Large intestine (tissue), 3 donors: ENCODE measurements at regions not wholly inside any gene's neighbourhood (a gene's known extent, or its start where the extent isn't known, plus 50 kb on each side); places are given as distances from the start of the nearest gene placed in this dataset.

Experiments
- DNase-seq, 2 donors: peaks; one replicate each; pipeline versions ENCODE4 v3.0.0 to v3.0.0-alpha.2; 2013
- H3K27ac ChIP-seq: one replicate; pipeline ENCODE4 v1.5.1; 2013; ENCODE audit warnings: low read length
- H3K27me3 ChIP-seq: 2 replicates; pipeline ENCODE4 v1.6.1; 2013; ENCODE audit warnings: low read length; ENCODE audit not compliant: control insufficient read depth, insufficient read depth
- H3K36me3 ChIP-seq: 2 replicates; pipeline ENCODE4 v1.6.1; 2013; ENCODE audit warnings: low read length; ENCODE audit not compliant: control insufficient read depth, insufficient read depth
- H3K4me1 ChIP-seq: one replicate; pipeline ENCODE4 v1.6.1; 2013; ENCODE audit warnings: low read length; ENCODE audit not compliant: control insufficient read depth, insufficient read depth
- H3K4me3 ChIP-seq: one replicate; pipeline ENCODE4 v1.5.1; 2013; ENCODE audit warnings: low read length
- H3K9me3 ChIP-seq: one replicate; pipeline ENCODE4 v1.6.1; 2013; ENCODE audit warnings: mild to moderate bottlenecking, low read depth, low read length, moderate library complexity; ENCODE audit not compliant: control insufficient read depth
- WGBS: methylation state at CpG from one replicate; pipeline ENCODE4 v1.1.5; 2013; ENCODE audit warnings: low lambda C conversion rate; ENCODE audit not compliant: insufficient coverage; 5-methylcytosine and 5-hydroxymethylcytosine counted together

DNA sequence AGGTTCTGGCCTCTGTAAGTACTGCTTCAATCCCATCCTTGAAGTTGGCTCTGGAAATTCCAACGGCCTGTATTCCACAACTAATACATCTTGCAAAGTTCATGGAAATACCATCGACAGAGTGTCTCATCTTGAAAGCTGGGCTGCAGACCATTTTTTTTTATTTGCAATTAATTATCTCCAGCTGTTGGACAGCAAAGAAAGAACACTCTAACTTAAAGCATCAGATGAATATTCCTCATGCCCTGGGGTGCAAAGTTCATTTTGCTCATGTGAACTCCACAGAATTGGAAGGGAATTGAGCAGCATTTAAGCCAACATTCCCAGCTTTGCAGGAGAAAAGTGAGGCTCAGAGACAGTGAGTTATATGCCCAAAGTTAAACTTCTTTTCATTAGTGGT, 96.5 kb upstream of the PIEZO2 start:
- Histone ChIP-seq H3K27ac (no peak overlapping the region), H3K9me3 (peaks cover 3% of the 10 kb centered on the region), H3K4me3 (no peak overlapping the region), H3K36me3 (no peaks in the 10 kb centered on the region), H3K4me1 (peaks cover 15% of the 10 kb centered on the region), H3K27me3 (no peaks in the 10 kb centered on the region)
- DNase-seq = peak; percentile 23 to 56
- WGBS = 80% methylated on average over 1 of the region's 2 CpGs

DNA sequence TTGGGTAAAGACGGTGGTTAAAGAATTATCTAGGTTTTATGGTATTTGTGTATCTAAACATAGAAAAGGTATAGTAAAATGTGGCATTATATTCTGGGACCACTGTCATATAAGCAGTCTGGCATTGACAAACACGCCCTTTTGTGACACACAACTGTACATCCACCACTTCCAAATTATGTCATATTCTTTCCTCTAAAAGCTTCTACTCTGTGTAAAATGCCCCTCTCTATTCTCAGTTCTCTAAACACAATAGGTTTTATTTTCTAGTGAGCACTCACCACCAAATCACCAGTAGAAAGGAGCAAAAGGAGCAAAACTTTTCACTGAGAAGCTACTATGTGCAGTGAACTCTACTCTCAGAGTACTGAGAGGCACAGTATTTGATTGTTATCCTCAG, 88.1 kb upstream of the PIEZO2 start:
- H3K36me3 ChIP-seq = no peaks in the 10 kb centered on the region
- H3K27me3 ChIP-seq = no peaks in the 10 kb centered on the region
- no peaks in the 10 kb centered on the region for H3K9me3 ChIP-seq
- no peak for DNase-seq
- H3K4me3 ChIP-seq = no peak overlapping the region
- no peak overlapping the region for H3K27ac ChIP-seq
- 57% methylated on average over 1 of the region's 2 CpGs for WGBS
- H3K4me1 ChIP-seq = no peaks in the 10 kb centered on the region

DNA sequence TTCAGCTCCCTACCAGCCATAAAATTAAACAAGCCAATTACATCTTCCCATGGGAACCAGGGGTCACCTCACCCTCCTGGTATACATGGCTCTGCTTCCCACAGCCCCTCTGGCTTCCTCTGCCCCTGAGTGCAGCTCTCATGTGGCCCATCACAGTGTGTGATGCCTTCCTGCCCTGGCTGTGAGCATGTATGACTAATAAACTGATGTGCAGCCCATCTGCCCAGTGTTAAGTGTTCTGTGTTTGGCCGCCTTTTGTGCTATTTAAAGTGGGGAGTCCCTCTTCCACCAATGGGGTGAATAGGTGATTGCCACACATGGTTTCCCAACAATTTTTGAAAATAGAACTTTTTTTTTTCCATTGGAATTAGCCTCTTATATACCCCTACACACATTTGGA, 87.7 kb upstream of the PIEZO2 start:
- Histone ChIP-seq H3K27me3 (no peaks in the 10 kb centered on the region), H3K9me3 (no peaks in the 10 kb centered on the region), H3K4me3 (no peak overlapping the region), H3K36me3 (no peaks in the 10 kb centered on the region), H3K27ac (no peak overlapping the region), H3K4me1 (no peaks in the 10 kb centered on the region)
- no CpG with 5 or more reads among the region's 1 CpG for WGBS
- no peak for DNase-seq

DNA sequence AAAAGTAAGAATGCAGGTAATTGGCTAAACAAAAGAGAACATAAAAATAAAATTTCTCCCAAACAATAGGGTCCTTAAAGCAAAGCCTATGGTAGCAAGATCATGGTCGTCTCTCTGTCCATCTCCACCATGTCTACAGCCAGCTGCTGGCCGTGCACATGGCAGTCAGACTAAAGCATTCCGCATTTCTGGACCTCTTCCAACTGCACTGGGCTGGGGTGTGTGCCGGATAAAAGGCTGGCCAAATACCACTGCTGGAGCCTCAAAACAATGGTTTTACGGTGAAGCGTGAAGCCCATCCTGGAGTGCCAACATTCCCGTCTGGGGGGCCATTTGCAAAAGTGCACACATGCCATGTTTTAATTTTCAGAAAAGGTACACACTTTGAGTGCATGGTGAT, 74.8 kb upstream of the PIEZO2 start:
- Histone ChIP-seq H3K27me3 (no peaks in the 10 kb centered on the region), H3K36me3 (no peaks in the 10 kb centered on the region), H3K27ac (no peak overlapping the region), H3K9me3 (no peaks in the 10 kb centered on the region), H3K4me3 (no peak overlapping the region), H3K4me1 (no peaks in the 10 kb centered on the region)
- WGBS = no CpG with 5 or more reads among the region's 7 CpGs
- no peak for DNase-seq

DNA sequence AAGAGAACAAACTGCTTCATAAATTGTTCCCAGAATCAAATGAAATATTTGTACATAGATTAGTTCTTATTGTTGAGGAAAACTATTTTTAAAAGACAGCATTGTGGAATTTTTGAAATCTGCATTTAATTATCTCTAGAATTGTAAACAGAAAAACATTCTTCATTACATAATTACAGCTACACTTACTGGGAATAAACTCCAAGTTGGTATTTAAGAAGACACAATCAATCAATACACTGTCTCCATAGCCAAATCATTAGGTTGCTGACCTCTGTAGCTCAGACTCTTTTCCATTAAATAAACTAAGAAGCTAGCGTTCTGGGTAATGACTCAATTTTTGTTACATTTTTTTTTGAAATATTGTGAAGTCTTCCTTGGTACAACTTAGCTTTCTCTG, 70.2 kb upstream of the PIEZO2 start:
- no CpG with 5 or more reads among the region's 1 CpG for WGBS
- Histone ChIP-seq H3K4me3 (no peak overlapping the region), H3K27ac (no peak overlapping the region), H3K9me3 (no peaks in the 10 kb centered on the region), H3K36me3 (no peaks in the 10 kb centered on the region), H3K27me3 (no peaks in the 10 kb centered on the region), H3K4me1 (no peaks in the 10 kb centered on the region)
- DNase-seq = no peak

DNA sequence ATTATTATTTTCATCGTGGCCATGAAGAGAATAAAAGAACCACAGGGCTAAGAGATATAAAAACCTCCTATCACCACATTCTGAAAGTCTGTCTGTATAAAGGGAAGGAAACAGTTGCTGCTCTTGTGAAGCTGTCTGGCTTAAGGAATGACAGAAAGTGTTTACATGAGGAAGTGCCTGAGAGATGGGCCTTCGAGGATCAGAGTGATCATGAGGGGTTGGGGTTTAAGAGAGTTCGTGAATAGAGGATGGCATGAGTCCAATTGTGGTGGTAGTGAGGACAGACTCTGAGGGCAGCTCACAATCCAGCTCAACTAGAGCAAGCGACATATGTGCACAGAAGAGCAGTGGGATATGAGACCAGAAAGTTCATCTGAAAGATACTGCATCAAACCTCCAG, 65.8 kb upstream of the PIEZO2 start:
- Histone ChIP-seq H3K4me3 (no peak overlapping the region), H3K27ac (no peak overlapping the region), H3K4me1 (no peaks in the 10 kb centered on the region), H3K27me3 (no peaks in the 10 kb centered on the region), H3K9me3 (no peaks in the 10 kb centered on the region), H3K36me3 (no peaks in the 10 kb centered on the region)
- DNase-seq = no peak
- 50% methylated on average over 1 of the region's 4 CpGs for WGBS

DNA sequence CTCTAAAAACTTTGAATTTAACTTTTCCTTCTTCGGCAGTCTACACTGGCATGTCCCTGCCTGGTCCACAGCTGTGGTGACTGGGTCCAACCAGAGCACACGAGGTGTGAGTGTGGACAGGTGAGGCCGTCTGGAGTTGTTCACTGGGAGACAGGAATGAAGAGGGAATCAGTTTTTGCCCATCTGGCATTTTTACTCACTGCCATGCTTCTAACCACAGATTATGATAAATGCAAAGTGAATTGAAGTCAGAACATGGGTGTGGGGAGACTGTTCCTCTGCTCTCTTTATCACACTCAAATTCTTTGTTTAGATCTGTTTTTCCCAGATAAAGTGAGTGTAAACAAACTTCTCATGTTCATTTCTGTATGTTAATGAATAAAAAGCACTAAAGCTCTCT, 54.7 kb upstream of the PIEZO2 start:
- Histone ChIP-seq H3K9me3 (no peaks in the 10 kb centered on the region), H3K36me3 (no peaks in the 10 kb centered on the region), H3K27ac (no peak overlapping the region), H3K4me3 (no peak overlapping the region), H3K4me1 (no peaks in the 10 kb centered on the region), H3K27me3 (no peaks in the 10 kb centered on the region)
- DNase-seq = no peak
- WGBS = no CpG with 5 or more reads among the region's 3 CpGs

DNA sequence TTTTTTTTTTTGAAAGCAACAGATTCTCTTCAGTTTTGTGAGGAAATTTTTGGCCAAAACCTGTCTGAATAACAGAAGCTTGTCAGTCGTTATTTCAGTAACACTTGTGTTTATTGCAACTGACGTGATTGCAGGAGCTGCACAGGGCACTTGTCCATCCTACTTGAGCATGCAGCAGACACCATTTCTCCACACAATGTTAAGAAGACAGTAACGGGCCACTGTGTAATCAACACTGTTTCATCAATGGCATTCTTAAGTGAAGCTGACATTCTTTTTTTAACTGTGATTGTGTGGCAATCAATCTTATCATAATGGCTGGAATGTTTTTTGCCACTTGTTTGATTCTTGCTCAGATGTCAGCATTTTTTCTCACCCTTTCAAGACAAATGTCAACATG, 50.1 kb upstream of the PIEZO2 start:
- H3K27ac ChIP-seq = no peak overlapping the region
- no peaks in the 10 kb centered on the region for H3K4me1 ChIP-seq
- no peaks in the 10 kb centered on the region for H3K36me3 ChIP-seq
- no CpG with 5 or more reads among the region's 3 CpGs for WGBS
- no peak overlapping the region for H3K4me3 ChIP-seq
- no peaks in the 10 kb centered on the region for H3K9me3 ChIP-seq
- H3K27me3 ChIP-seq = no peaks in the 10 kb centered on the region
- DNase-seq = no peak
